SK-N-DZ (cell line): ENCODE measurements at regions not wholly inside any gene's neighbourhood (a gene's known extent, or its start where the extent isn't known, plus 50 kb on each side); places are given as distances from the start of the nearest gene placed in this dataset.

ENCODE experiments used
- DNase-seq: peaks from one replicate; pipeline ENCODE4 v3.0.0-alpha.2; 2015; ENCODE audit warnings: low spot score

DNA sequence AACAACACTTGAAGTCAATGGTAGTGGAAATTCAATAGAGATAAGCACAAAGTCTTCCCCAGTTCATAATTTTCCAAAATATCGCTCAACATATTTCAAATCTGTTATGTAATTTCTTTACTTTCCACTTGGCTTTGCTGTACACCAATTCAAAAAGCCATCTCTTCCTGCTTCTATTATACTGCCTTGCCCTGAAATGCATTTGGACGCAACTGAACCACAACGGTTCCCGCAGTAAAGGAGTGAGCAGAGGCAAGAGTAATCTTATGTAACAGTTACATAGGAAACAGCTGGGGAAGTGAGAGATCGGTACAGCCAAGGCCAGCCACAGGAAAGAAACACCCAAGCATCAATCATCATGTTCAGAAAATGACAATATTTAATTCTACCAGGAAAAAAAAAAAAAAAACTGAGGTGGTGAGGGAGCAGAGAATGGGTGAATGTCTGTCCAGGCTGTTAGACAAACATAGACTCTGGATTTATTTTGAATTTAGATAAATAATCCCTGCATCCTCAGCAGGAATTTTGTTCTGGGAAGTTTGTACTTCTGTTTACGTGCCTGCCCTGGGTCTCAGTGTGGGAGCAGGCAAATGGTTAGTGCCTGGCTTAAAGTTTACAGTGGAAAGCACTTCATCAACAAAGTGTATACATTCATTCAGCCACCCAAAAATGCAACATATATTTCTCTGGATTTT is 392.2 kb downstream of the ETS1 start:
- DNase-seq: no peak

DNA sequence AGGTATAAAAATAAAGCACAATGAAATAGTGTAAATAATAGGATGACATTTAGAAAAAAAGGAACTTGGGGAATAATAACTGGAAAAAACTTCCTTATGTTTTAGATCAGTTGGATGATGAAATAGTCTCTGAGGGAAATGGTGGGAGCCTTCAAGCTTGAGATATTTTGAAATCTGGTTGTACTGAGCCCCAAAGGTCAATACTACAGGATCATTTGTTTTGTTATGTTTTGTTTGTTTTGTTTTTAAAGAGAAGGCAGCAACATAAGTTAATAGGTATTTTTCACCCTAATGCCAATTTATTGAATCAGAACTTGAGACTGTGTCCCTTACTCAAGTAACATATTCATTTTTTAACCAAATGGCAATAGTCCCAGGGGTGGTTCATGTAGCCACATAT is 393.1 kb downstream of the ETS1 start:
- DNase-seq: no peak

DNA sequence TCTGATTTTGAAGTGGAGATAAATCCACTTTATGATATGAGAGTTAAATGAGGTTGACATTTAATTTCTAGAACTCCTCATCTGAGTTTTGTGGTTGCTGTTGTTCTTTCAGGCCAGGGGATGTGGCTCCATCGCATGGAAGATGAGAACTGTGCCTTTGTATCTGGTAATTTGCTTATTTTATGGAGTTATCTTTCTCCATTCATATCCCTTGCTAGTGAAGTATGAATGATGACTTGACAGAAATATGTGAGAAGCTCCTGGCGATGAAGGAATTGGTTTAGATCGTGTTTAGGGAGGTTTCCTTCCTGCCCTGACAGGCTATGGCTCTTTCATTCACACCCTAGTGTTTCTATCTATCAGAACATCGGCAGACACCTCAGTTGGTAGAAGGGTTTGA is 393.7 kb downstream of the ETS1 start:
- no peak for DNase-seq

DNA sequence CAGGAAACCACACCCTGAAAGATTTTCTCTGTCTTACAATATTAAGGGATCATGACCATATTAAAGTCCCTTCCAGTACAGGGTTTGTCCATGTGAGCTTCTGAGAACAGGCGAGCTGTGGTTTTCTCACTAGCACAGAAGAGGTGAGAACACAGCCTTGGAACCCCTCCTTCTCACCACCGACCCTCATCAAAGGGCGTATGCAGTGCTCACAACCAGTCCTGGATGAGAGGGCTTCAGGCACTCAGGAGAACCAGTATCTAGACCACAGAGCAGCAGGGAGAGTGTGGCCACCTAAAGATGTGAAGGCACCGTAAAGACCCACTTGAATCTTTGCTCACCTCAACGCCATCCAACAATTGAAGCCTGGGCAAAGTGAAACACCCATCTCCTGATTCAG is 397.0 kb downstream of the ETS1 start:
- no peak for DNase-seq

DNA sequence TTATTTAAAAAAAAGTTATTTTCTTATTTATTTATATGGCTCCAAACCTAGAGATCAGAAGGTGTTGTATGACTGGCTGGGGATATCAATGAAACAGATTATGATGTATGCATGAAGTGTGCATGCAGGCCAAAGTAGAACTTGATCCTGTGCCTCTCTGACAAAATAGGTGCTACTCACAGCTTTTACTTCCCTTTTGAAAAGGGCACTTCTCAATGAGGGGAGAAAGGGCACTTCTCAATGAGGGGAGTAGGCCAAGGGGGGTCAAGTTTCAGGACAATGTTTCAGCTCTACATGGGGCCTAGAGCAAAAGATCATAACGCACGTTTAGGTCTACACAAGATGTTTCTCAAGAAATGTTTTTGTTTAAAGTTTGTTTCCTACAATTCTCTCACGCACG is 397.5 kb downstream of the ETS1 start:
- no peak for DNase-seq

DNA sequence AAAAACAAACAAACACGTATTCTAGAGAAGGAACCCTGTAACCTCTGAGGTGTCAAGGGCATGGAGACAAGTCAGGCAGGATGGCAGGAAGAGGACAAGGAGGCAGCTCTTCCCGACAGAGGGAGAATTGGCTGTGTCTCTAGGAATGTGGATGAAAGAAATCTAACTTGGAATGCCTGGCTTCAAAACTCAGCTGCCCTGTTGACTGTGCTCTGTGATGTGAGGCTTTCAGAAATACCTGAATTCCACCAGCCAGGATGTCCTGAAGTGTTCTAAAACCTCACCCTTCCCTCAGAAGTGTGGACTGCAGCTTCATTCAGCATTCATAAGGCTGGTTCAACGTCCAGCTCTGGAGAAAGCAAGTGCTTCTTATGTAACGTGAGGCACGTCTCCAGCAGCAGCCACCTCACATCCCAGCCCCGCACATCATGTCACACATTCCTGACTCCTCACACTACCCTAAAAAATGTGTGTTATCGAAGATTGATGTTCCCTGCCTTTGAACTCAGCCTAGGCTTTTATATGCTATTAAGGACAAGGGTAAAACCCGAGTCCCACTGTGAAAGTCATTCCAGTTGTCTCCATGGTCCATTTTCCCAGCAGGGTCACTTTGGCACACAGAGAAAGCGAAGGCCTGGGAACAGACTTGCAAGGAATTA is 398.9 kb downstream of the ETS1 start:
- DNase-seq: no peak

DNA sequence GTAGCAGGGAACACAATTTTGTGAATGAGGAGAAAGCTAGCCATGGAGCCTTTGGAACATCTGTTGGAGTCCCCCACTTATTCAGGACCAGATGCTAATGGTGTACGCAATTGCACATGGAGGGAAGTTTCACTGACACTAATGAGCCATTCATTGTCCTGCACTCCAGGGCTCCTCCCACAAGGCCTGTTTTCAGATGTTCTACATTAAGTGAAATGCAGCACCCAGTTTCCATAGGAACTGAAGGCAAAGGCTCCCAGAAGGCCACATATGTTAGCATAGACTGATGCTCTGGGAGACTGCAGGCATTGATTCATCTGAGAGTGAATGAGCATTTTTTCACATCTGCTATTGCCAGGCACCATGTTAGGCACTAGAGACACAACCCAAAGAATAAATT is 399.5 kb downstream of the ETS1 start:
- DNase-seq: no peak

DNA sequence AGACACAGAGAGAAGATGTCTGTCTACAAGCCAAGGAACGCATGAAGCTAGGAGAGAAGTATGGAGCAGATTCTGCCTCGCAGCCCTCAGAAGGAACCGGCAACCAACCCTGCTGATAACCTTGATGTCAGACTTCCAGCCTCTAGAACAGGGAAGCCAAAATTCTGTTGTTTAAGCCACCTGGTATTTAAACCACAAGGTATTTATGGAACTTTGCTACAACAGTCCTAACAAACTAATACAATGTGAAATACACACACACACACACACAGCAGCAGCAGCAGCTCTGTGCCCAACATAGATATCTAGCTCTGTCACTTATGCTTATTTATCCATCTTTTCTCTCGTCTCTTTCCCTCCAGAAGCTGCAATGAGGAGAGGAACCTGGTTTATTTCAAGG is 400.0 kb downstream of the ETS1 start:
- DNase-seq: no peak

DNA sequence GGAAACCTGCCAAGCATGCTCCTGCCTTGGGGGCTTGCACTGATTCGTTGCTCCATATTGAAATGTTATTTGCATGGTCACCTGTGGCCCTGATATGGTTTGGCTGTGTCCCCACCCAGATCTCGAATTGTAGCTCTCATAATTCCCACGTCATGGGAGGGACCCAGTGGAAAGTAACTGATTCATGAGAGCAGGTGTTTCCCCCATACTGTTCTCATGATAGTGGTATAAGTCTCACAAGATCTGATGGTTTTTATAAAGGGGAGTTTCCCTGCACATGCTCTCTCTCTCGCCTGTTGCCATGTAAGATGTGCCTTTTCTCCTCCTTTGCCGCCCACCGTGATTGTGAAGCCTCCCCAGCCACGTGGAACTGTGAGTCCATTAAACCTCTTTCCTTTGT is 402.4 kb downstream of the ETS1 start:
- no peak for DNase-seq

DNA sequence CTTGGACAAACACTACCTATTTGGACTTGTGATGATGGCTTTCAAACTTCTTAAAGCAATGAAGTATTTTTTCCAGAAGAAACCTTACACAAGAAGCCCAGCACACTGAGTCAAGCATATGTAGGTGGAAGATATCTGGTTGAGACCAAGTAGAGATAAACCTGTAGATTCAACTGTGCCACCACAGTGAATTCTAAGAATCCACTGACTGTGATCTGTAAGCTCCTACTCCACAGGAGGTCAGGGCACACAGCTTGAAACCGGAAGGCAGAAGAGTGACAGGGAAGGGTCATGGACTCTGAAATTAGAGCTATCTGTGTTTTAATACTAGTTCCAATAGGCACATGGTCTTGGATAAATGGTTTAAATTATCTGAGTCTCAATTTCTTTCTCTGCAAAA is 404.5 kb downstream of the ETS1 start:
- no peak for DNase-seq

DNA sequence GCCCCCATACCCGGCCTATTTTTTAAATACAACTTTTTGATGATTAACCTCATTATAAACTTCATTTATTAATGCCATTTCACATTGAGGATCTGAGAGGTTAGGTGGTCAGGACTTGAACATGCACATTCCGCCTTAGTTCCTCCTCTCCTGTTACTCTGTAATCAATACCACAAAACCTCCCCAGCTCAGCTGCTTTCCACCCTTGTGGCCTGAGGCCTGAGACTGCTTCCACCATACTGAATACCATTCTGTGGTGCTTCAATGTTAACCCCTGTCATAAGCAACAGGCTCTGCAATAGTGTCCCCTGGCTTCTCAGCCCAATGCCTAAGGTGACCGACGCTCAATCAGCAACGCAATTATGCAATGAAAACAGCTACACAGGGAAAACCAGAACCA is 405.4 kb downstream of the ETS1 start:
- no peak for DNase-seq

DNA sequence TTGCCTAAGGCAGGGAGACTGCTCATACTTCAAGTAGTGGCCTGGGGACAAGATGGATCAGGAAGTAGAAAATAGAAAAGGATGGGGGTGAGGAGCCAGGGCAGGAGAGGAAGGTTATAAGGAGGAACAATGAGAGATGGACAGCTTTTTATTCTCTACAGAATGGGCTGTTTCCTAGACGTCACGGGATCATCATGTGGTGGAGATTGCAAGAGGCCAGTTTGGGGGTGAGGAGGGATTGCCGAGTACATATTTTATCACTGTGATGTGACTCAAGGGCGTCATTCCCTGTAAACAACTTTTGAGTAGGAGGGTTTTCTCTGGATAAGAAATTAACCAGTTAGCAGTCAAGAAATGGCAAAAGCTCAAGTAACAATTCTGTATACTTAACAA is 406.3 kb downstream of the ETS1 start:
- no peak for DNase-seq

DNA sequence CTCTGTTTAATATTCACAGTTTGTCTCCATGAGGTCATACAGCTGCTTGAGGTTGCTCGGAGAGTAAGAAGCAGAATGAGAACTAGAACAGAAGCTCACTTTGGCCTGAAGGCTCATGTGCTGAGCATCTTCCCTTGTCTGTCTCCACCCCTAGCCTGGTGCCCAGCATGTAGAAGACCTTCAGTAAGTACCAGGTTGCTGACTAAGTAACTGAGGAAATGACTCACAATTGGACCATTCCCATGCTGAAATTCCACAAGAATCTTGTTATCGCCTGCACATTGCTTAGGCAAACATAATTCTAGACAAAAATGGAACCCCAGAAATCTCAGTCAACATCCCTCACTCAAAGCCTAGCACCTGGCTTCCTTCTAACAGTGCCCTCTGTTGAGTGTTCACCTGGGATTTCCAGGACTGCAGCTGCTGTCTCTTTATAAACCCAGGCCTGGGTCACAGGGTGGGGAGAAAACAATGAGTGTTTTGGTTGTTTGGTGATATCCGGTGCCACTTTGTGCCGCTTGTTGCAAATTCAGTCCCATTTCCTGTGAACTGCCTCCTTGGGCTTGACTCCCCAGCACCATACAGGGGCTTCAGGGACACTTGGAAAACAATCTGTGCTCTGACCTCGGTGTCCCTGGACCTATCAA is 406.8 kb downstream of the ETS1 start:
- DNase-seq: no peak

DNA sequence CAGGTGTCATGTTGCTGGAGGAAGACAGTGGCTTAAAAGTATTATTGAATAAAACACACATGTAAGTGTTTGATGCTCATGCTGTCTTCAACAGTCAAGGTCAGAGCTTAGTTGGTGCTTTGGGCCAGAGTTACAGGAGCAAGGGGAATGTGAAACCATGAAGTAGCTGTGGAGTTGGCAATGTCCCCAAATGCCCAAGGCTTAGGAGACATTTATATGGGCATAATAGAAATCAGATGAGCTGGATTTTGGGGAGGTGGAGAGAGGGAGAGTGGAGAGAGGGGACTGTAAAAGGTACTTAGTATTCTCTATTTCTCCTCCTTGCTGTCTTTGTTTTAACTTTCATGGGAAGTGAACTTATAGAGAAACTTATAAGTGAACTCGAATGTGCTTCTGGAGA is 407.8 kb downstream of the ETS1 start:
- DNase-seq: no peak

DNA sequence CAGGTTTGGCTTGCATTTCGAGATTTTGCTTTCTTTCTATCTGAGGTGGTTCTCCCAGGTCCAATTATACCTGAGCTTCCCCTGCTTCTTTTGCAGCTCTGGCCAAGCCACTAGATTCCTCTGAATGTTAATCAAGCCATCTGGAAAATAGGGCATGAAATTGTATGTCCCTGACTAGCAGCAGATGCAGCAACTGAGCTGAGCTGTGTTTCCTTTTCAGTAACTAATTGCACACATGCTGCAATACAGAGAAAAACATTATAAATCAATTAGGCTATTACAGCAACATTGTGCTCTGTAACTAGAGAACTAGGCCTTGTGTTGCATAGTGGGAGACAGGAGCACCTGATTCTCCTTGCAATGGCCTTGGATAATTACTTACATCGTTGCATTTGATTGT is 408.3 kb downstream of the ETS1 start:
- no peak for DNase-seq

DNA sequence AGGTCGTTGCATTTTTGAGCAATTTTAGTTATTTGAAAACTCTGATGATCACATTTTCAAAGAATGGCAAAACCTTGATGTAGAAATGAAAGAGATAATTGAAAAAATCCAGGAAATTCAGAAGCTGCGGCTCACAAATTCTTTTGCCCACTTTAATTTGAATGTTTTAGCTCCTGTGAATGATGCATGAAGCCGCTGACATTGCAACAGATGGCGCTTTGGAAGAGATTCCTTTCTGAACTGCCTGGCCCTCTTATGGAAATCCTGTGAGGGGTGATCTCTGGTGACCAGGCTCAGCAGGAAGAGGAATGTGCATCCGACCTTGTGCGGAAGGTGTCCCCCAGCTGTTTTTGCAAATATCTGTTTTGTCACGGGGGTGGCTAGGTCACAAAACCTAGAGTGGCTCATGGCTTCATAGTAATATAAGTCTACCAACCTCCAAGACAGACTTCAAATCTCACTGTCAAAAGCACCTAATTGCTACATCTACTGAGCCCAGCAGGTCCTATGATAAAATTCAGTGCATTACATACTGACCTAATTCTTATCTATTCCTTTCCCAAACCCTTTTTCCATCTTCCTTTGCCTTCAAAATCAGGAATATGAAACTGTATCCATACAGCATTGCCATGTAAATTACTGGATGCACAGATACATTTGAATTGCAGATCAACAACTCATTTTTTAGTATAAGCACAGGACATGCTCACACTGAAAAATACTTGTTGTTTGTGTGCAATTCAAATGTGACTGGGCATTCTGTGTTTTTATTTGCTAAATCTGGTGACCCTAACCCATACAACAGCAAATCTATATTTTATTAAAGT is 412.7 kb downstream of the ETS1 start:
- DNase-seq: no peak

DNA sequence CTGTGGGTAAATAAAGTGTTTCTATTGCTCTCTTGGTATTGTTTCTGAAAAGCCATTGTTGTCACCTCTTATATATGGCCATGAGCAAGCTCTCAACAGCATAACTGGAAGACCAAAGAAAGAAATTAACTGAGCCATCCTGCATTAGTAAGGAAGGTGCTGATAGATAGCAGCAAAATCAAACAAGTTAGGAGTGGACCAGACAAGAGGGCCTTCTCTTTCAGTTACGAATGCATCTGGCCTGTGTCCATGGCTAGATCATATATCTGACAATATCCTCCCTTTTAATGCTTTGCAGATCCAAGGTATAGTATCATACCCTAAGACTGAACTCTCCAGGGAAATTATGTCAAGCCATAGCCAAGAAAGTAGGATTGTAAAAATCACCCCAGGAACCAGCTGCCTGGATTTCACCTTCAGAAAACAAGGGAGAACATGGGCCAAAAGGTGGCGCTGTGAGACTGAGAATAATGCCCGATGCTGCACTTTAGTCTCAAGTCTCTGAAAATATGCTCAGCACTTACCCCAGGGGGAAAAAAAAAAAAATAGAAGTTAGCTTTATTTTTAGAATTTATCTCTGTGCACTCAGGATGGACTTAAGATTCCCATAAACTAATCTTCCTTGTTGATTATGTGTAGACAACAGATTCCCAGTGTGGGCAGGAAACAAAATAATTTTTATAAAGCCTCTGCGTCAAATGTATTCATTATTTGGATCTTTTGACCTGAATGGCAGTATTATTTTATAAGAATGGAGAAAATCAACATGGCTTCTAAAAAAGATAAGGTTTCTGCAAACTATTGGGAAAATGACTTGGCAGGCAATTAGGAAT is 415.1 kb downstream of the ETS1 start:
- DNase-seq: peak; percentile 37

DNA sequence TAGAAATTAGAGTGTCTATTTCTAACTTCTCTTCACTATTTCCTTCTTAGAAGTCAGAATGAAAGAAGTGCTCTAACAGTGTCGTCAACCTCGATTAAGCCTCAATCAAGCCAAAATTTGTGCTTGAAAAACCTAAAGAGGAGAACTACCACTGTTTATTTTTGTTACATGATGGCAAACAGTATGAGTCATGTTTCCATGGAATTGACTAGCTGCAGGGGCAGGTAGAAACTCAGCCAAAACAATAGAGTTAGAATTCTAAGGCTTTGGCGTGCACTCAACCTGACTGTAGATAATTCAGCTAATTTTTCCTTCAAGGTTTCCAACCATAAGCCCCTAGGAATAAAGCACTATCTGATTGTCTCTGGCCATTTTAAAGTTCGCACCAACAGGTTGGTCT is 415.9 kb downstream of the ETS1 start:
- no peak for DNase-seq

DNA sequence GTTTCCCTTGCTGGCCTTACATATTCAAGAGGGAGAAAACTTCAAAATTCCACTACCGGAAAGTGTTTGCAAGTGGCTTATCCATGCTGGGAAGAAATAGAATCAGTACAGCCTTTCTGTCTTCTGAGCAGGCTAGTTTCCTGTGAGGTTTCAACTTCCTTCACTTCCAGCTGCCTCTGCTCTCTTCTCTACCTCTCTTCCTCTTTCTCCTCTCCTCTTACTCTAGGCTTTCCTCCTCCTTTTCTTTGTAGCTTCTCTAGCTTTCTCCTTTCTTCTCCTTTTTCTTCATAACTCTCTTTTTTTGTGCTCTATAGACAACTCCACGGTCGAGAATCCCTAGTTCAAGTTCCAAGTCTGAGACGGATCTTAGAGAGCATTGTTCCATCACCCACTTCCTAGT is 421.8 kb downstream of the ETS1 start:
- DNase-seq: no peak

DNA sequence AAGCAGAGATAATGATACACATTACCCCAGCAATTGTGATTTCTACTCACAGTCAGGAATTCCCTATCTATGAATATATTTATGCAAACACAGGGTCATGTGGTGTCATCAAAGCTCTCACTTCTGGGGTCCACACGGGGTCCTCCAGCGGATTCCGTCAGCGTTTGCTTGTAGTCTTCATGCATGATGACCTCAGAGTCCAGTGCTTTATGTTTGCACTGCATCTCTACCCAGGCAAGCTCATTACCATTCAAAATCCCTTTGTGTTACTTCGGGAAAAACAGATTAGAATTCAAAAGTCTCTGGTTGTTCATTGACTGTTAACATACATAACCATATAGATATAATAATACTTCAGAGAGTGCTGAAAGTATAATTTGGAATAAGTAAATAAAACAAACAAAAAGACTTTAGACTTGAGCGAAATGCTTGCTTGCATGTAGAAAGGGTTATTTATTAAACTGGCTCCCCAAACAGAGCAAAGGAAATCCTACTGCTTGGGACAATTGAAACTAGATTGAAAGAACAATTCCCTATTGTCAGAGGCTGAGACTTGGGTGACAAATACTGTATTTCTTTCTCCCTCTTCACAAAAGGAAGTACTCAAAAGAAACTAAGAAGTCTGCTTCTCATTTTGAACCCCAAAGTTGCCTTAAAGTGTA is 423.1 kb downstream of the ETS1 start:
- no peak for DNase-seq

DNA sequence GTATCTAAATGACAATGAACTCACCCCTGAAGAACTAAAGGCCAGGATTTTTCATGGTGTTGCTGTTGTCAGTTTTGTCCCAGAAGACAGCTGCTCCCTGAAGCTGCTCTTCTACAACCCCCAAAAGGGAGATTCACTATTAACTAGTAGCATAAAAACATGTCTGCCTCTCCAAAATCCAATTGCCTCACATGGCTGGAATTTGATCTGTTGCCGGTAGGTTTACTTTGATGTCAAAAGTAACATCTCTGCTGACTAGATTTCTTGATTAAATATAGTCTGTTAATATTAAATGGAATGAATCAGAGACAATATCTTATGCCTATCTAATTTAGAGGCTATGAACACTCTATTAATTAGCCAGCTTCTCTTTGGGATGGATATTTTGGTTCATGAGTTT is 425.4 kb downstream of the ETS1 start:
- no peak for DNase-seq
